Epithelial cell of esophagus (primary cell): ENCODE measurements at regions not wholly inside any gene's neighbourhood (a gene's known extent, or its start where the extent isn't known, plus 50 kb on each side); places are given as distances from the start of the nearest gene placed in this dataset.
A peak's percentile ranks its signal among the peaks of the same experiment; 100 is the strongest.
"Not testable (repeated sequence)": the region's sequence is repeated elsewhere in the genome, so short reads cannot be mapped to it uniquely, and the experiment has no call there.

ENCODE experiments used
- DNase-seq: peaks from one replicate; pipeline ENCODE4 v3.0.0; 2010; ENCODE audit warnings: low read depth
- H3K4me3 ChIP-seq: 2 replicates; pipeline ENCODE4 v1.5.1; 2011; ENCODE audit warnings: mild to moderate bottlenecking, low read length, control low read depth
- TF ChIP-seq, protein P1 (sequence below): IDR thresholded peaks from 2 replicates; pipeline ENCODE4 v1.5.1; 2011; ENCODE audit warnings: low read depth, mild to moderate bottlenecking, low read length, control low read depth, inconsistent platforms; ENCODE audit not compliant: insufficient read depth; ENCODE audit errors: missing control alignments

DNA sequence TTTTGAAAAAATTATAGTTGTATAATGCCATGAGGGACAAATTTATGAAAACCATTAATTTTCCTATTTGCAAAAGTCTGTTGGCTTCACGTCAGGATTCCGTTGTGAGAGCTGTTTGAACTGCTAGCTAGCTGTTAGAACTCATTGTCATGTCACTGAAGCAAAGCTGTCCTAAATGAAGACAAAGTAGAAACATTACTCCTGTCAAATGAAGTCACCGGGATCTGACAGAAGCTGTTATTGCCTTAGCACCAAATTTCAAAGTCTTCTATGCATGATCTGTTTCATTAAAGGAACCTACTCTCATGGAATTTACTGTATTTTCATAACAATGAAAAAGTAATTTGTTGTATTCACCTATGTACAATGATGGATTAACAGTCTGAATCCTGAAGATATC, 479.8 kb downstream of the PLOD2 start:
- TF ChIP-seq, protein P1, sequence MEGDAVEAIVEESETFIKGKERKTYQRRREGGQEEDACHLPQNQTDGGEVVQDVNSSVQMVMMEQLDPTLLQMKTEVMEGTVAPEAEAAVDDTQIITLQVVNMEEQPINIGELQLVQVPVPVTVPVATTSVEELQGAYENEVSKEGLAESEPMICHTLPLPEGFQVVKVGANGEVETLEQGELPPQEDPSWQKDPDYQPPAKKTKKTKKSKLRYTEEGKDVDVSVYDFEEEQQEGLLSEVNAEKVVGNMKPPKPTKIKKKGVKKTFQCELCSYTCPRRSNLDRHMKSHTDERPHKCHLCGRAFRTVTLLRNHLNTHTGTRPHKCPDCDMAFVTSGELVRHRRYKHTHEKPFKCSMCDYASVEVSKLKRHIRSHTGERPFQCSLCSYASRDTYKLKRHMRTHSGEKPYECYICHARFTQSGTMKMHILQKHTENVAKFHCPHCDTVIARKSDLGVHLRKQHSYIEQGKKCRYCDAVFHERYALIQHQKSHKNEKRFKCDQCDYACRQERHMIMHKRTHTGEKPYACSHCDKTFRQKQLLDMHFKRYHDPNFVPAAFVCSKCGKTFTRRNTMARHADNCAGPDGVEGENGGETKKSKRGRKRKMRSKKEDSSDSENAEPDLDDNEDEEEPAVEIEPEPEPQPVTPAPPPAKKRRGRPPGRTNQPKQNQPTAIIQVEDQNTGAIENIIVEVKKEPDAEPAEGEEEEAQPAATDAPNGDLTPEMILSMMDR: no peak
- no peak overlapping the region for H3K4me3 ChIP-seq
- DNase-seq: no peak

DNA sequence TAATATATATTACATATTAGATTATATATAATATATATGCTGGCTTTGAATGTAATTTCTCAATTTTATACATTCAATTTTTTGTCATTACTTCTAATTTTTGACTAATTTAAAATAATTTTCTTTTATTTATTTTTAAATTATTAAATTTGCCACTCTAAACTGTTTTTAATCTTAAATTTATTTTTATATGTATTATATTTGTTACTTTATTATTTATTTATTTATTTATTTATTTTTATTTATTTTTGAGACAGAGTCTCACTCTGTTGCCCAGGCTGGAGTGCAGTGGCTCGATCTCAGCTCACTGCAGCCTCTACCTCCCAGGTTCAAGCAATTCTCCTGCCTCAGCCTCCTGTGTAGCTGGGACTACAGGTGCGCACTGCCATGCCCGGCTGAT, 473.0 kb downstream of the PLOD2 start:
- DNase-seq, H3K4me3 ChIP-seq: not testable (repeated sequence)

DNA sequence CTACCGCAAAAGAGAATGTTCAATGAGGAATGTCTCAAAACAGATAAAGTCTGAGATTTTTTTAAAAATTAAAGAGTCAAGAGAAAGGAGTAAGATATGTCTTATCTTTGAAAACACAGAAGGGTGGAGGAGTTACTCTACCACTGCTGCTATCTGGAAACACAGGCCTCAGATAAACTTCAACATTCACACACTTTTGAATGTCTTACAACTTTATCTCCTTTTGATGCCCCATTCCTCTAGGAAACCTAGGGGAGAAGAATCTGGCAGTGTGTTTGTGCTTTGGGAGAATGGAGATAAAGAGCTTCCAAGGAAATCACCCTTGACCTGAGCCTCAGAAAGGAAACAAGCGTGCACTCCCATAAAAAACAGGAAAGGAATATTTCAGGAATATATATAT, 468.2 kb downstream of the PLOD2 start:
- no peak for DNase-seq
- TF ChIP-seq, protein P1: no peak
- no peak overlapping the region for H3K4me3 ChIP-seq

DNA sequence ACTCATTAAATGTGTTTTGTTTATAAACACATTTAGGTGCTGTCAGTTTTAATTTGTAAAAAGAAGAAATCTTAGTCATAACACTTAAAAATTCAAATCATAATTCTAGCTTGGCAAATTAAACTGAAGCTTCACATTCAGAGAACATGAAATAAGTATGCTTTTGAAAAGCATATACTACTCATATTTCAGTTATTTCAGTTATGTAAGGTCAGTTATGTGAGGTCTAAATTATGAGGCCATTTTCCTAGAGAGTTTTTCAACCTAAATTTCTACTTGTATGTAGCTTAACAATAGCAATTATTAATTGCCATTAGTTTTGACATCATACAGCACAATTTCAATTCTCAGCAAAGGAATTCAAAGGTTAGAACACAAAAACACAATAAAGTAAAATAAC, 465.0 kb downstream of the PLOD2 start:
- DNase-seq: no peak
- TF ChIP-seq, protein P1: no peak
- H3K4me3 ChIP-seq: no peak overlapping the region

DNA sequence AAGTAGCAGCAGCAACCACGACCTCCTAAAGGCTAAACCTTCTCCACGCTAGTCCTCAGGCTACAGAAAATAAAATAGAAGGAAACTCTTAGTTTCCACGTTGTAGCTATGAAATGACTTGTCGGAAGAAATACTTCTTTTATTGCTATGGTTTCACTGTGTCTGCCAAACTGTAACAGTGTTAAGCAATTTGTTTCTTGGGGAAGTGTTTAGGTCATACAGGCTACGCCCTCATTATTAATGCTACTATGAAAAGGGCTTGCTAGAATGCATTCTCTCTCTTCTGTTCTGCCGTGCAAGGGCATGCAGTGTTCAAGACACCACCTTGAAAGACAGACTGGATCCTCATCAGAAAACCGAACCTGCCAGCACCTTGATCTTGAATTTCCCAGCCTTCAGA, 462.7 kb downstream of the PLOD2 start:
- no peak overlapping the region for H3K4me3 ChIP-seq
- peak; percentile 54 for DNase-seq
- TF ChIP-seq, protein P1: no peak

DNA sequence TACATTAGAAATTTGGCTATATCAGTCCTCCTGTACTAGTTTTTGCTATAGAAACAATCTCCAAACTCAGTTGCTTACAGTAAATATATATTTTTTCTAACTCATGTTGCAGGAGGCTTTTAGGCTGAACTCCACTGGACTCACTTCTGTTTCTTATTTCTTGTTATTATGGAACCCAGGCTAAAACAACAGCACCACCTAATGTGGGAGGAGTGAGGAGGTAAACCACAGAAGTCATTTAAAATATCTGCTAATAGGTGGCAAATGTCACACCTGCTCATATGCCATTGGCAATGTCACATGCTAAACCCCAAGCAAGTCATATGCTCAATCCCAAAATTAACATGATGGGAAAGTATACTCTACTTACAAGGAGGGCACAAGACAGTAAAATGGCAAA, 462.2 kb downstream of the PLOD2 start:
- TF ChIP-seq, protein P1: no peak
- no peak overlapping the region for H3K4me3 ChIP-seq

DNA sequence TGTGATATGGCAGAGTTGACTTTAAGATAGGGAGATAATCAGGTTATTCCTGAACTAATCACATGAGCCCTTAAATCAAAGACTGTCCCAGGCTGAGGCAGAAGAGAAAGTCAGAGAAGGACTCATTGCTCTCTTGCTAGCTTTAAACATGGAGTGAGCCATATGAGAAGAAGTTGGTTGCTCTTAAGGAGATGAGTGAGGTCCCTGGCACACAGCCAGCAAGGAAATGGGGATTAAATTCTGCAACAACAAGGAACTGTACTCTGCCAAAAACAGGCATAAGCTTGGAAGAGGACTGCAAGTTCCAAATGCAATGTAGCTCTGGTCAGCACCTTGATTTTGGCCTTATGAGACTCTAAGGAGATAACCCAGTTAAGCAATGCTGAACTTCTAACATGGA, 457.0 kb downstream of the PLOD2 start:
- peak; percentile 52 for DNase-seq
- TF ChIP-seq, protein P1: no peak
- H3K4me3 ChIP-seq: no peak overlapping the region

More for the DNA sequence above, 462.2 kb downstream of the PLOD2 start:
- no peak for DNase-seq

DNA sequence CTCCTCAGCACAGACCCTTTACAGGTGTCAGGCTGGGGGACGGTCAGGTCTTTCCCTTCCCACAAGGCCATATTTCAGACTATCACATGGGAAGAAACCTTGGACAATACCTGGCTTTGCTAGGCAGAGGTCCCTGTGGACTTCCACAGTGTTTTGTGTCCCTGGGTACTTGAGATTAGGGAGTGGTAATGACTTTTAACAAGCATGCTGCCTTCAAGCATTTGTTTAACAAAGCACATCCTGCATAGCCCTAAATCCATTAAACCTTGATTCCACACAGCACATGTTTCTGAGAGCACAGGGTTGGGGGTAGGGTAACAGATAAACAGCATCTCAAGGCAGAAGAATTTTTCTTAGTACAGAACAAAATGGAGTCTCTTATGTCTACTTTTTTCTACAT, 451.2 kb downstream of the PLOD2 start:
- not testable (repeated sequence) for H3K4me3 ChIP-seq

More for the DNA sequence above, 451.2 kb downstream of the PLOD2 start:
- DNase-seq: not testable (repeated sequence)
